ENCODE measurements at regions not wholly inside any gene's neighbourhood (a gene's known extent, or its start where the extent isn't known, plus 50 kb on each side); places are given as distances from the start of the nearest gene placed in this dataset.

DNA sequence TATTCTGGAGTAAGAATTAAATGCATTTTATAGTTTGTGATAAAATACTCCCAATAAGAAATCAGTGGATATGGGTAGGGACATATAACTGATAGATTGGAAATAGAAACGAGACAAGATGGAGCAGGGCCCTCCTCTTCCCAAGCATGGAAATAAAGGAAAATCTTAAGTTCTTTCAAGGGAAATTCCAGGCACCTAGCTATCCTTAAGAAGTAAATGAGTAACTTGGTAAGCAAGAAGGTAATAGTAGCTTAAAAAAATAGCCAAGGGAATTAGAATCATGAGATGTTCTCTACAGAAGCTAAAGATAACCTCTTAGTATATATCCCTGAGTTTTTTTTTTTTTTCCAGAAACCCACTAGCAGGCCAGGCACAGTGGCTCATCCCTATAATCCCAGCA is 105.5 kb upstream of the FAM3C start:
- TF ChIP-seq, protein P1, sequence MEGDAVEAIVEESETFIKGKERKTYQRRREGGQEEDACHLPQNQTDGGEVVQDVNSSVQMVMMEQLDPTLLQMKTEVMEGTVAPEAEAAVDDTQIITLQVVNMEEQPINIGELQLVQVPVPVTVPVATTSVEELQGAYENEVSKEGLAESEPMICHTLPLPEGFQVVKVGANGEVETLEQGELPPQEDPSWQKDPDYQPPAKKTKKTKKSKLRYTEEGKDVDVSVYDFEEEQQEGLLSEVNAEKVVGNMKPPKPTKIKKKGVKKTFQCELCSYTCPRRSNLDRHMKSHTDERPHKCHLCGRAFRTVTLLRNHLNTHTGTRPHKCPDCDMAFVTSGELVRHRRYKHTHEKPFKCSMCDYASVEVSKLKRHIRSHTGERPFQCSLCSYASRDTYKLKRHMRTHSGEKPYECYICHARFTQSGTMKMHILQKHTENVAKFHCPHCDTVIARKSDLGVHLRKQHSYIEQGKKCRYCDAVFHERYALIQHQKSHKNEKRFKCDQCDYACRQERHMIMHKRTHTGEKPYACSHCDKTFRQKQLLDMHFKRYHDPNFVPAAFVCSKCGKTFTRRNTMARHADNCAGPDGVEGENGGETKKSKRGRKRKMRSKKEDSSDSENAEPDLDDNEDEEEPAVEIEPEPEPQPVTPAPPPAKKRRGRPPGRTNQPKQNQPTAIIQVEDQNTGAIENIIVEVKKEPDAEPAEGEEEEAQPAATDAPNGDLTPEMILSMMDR (optimal IDR thresholded peaks at IDR 0.05 in 1 of 3, IDR thresholded peaks at IDR 0.05 in 1 of 3, conservative IDR thresholded peaks at IDR 0.05 in 1 of 3; ENCODE audit: extremely low read depth in 1 of 3, insufficient read depth in 2 of 3, low read length in 3 of 3) = no peak
- no peak for TF ChIP-seq EZH2 (IDR thresholded peaks at IDR 0.05; ENCODE audit: low read length)

All from keratinocyte (primary cell).